GM12891 (cell line): ENCODE measurements at regions not wholly inside any gene's neighbourhood (a gene's known extent, or its start where the extent isn't known, plus 50 kb on each side); places are given as distances from the start of the nearest gene placed in this dataset.

ENCODE experiments used
- POLR2A ChIP-seq: IDR thresholded peaks from 2 replicates; pipeline ENCODE4 v1.6.1; 2011; ENCODE audit warnings: low read depth, low read length, control low read depth
- POLR2AphosphoS5 ChIP-seq: IDR thresholded peaks from 2 replicates; pipeline ENCODE4 v1.6.1; 2011; ENCODE audit warnings: low read depth, low read length, control low read depth
- POU2F2 ChIP-seq: IDR thresholded peaks from 2 replicates; pipeline ENCODE4 v1.6.1; 2011; ENCODE audit warnings: low read depth, mild to moderate bottlenecking, control low read depth, low read length, moderate library complexity
- TAF1 ChIP-seq: IDR thresholded peaks from 2 replicates; pipeline ENCODE4 v1.6.1; 2011; ENCODE audit warnings: low read depth, low read length, control low read depth

DNA sequence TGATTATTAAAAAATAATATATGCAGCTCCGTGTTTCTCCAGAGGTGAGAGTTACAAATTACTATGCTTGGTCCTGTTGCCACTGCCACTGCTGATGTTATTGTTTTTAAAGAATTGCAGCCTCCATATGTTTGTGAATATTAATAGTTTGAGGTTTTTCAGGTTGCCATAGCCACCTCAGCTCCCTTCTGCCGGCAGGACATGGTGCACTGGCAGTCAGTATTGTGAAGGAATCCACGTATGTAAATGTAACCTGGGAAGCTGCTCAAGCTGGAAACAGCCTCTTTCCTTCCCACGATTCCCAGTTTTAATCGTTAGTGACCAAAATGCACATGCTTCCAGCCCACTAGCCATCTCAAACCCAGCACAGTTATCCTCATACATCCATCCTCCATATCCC, 184.4 kb upstream of the CCNG1 start:
- TF ChIP-seq POLR2A (no peak), POLR2AphosphoS5 (no peak), TAF1 (no peak), POU2F2 (no peak)
